Adrenal gland (tissue), 5 donors: ENCODE measurements at regions not wholly inside any gene's neighbourhood (a gene's known extent, or its start where the extent isn't known, plus 50 kb on each side); places are given as distances from the start of the nearest gene placed in this dataset.

Source experiments
- CTCF ChIP-seq, 6 experiments: fragments of 450-650 bp in 4 of 6; fragments of 200-600 bp in 2 of 6; sonication (generic) in 1 of 6; IDR thresholded peaks; 1 replicate in 5 of 6; 2 replicates in 1 of 6; pipeline versions ENCODE4 v1.5.1 to v1.8.0; 2016 to 2021; ENCODE audit warnings: antibody characterized with exemption in 6 of 6, mild to moderate bottlenecking in 2 of 6, moderate library complexity in 1 of 6
- POLR2A ChIP-seq, 2 donors: fragments of 450-650 bp; IDR thresholded peaks; one replicate each; pipeline ENCODE4 v1.6.1; 2017; ENCODE audit warnings: antibody characterized with exemption in 2 of 2, mild to moderate bottlenecking in 2 of 2, moderate library complexity in 1 of 2
- donor health status: DM: no; HTN: no; CAD: no.

GRCh38 chr12:92295523-92295922 is 149.9 kb upstream of the BTG1 start:
- TF ChIP-seq CTCF (IDR thresholded peaks at IDR 0.05), result no peak
- no peak for TF ChIP-seq POLR2A (IDR thresholded peaks at IDR 0.05)
